DMS79 treated with DMSO at 0.1 percent for 48 hours (cell line): ENCODE measurements at regions not wholly inside any gene's neighbourhood (a gene's known extent, or its start where the extent isn't known, plus 50 kb on each side); places are given as distances from the start of the nearest gene placed in this dataset.
"Not testable (repeated sequence)": the region's sequence is repeated elsewhere in the genome, so short reads cannot be mapped to it uniquely, and the experiment has no call there.

ENCODE experiments used
- DNase-seq: peaks from one replicate; lab custom pipeline; 2025; lab: John Stamatoyannopoulos, UW

DNA sequence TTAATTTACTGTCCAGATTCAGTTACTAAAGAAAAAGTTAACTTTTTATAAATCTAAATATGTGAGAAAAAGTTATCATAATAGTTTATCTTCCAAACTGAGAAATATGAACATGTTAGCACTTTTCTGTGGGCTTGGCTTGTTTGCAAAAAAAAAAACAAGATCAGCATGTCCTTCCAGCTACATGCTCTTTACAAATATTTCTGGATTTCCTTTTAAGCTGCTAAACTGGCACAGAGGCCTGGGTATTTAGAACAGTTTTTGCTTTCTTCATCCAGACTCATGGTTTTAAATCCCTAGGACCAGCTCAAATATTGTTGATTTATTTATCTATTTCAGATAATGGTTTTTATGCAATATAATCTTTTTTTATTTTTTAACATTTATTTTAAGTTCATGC, 1444.5 kb upstream of the FLRT2 start:
- no peak for DNase-seq

DNA sequence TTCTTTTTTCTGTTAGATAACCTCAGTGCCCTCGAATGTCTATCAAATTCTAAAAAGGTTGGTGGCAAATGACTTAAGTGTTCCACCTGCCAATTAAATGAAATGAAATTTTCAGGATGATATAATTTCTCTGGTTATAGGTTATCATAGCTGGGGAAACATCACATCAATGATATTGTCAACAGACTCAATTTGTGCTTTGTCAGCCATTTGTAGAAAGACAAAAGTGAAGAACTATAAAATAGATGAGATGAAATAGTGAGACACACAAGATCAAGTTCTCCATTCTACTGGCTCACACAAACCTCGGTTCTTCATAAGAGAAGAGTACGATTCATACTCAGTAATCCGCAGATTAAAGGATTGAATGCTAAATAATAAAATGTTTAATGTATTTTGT, 1443.2 kb upstream of the FLRT2 start:
- no peak for DNase-seq

DNA sequence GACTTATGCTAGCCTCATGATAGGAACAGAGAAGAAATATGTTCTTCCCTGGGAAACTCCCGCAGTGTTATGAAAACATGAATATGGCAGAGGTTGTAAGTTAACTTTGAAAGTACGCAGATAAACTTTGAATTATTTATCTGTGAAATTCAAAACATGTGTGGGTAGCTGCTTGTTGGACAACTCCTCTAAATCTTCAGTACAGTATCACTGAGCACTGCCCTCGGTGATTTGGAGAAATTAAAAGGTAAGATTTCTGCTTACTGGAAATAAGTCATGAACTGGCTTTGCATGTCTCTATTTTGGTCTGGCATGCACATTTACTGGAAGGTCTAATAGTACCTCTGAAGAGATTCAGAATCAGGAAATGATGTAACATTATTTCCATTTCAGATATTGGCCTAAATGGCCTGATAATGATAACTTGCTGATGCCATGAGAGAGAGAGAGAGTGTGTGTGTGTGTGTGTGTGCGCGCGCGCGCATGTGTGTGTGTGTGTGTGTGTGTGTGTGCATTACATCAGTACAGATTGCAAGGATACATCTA, 1441.9 kb upstream of the FLRT2 start:
- DNase-seq: no peak

DNA sequence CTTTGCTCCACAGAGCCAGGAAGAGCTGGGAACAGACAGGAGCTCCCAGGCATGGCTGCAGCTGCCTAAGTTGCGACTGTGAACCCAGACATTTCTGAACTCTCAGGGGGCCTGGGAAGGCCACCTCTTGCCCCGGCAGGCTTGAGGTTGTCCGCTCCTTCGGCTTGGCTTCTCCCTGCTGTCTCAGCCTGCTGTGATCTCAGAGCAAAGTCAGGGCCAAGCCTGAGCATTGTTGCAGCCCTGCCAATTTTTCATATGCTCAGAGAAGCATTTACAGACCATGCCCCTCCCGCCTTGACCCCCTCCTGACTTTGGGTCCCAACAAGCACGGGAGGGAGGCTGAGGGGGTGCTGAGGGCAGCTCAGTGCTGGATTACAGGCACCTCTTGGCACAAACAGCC, 1439.1 kb upstream of the FLRT2 start:
- no peak for DNase-seq

DNA sequence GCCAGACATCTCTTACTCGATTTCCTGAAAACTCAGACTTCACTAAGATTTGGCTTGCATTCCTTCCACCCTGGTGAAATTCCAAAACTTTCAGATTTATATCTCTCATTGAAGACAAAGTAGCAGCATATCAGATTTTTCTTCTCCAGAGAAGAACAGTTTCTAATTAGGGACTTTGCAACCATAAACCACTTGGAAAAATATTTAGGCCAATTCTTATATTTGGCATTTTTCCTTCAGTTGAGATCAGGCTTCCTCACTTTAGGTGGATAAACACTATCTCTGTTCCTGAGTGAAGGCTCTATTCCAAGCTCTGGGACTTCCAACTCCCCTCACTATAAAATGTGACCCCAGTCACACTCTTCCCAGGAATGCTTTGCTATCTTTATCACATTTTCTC, 1434.3 kb upstream of the FLRT2 start:
- no peak for DNase-seq

DNA sequence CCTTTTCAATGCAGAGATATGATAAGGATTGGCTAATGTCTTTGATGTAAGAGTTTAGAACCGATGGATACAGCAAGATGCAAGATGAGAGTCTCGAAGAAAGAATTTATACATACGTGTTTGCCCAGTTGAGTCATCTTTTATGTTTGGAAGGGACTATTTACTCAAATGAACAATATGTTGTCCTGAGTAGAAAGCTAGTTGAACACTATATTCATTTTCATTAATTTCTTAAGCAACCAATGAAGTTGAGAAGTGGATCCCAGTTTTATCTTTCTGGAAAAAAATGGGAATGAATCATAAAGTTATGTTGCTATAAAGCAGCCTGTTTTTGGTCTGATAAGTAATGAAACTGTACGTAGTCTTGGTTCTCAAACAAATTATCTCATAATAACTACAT, 1431.7 kb upstream of the FLRT2 start:
- no peak for DNase-seq

DNA sequence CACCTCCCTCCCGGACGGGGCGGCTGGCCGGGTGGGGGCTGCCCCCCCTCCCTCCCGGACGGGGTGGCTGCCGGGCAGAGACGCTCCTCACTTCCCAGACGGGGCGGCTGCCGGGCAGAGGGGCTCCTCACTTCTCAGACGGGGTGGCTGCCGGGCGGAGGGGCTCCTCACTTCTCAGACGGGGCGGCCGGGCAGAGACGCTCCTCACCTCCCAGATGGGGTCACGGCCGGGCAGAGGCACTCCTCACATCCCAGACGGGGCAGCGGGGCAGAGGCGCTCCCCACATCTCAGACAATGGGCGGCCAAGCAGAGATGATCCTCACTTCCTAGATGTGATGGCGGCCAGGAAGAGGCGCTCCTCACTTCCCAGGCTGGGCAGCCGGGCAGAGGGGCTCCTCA, 1430.4 kb upstream of the FLRT2 start:
- not testable (repeated sequence) for DNase-seq

DNA sequence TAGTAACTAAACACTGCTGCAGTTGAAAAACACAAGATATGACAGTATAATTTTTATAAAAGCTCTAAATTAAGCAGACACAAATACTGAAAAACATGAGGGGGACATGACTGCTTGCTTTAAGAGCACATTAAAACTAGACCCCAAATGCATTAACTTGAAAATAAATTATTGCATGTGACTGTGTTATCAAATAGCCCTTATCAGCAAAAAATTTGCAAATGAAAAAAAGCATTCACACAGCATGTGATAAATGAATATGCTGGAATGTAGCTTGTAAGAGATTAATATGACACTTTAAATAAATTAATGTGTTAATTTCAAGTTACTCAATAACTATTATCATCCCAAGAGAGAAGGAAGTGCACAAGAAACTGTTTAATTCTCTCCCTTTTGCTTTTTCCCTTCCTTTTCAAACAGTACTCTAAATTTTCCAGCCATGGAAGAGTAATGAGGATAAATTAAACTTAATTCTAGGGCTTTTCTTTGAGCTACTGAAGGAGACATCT, 1422.1 kb upstream of the FLRT2 start:
- DNase-seq: no peak

DNA sequence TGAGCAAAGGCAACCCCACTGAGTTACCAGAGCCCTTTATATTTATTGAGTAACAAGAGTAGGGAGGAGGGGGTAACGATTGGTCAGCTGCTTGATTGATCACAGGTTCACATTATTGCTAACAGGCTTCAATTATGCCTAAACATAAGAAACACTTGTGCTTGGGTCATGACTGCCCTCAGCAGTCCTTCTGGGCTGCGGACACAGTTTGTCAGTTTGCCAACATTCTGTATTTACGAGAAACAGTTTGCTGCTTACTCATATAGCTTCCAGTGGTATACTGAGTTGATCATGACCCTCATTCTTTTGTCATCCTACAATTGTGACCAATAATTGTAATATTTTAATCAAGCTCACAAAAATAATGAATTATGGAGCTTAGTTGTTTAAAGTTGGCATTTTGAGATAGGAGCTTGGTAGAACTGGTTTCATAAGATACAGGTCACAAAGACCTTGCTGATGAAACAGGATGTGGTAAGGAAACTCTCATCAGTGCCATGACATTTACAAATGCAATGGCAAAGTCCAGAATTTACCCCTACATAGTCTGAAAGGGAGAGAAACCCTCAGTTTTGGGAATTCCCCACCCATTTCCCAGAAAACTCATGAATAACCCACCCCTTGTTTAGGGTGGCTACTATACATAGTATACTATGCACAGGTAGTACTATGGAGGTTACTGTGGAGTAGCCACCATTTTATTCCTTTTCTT, 1421.0 kb upstream of the FLRT2 start:
- DNase-seq: no peak

DNA sequence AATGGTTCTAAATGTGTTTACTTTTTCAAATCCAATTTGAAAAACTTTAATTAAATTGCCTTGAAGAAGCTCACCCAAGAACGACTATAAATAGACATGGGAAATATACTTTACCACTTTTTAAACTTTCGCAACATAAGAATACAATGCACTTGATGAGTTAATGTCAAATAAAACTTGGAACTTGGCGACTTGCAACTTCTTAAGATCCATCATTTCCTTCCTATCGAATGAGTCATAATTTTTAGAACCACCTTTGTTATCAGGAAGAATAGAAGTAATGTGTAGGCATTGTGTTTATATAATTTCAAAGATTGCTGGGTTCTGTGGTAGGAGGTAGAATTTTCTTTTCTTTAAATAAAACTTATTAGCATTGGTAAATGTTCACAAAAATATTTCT, 1417.4 kb upstream of the FLRT2 start:
- DNase-seq: no peak

DNA sequence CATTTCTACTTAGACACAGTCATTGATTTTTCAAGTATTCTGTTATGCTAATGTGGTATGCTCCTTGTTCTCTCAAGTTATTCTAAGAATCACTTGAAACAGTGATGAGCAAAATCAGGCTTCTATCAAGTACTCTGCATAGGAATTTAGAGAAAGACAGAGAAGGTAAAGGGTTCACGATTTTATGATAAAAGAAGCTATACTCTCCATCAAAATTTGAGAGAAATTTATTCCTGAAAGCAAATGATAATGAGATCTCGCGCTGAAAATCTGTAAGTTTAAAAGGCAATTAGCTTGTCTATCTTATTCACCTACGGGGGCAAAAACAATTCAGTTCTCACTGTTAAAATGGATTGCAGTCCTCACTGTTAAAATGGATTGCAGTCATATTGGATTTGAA, 1404.3 kb upstream of the FLRT2 start:
- no peak for DNase-seq

DNA sequence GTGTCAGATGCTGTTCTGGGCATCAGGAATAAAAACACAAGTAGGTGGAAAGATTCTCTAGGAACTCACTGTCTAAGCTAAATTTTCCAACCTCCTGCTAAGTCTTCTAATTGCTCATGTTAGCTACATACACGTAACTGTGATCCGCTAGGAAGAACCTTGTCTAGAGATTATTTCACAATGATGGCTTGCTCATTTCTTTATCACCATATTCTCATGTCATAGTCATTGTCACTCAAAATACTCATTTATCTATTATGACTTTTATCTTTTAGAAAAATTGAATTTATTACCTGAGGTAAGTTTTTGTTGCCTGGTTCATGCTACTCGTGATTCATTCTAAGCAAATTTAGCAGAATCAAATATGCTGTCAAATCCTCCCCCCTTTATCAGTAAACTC, 1402.4 kb upstream of the FLRT2 start:
- no peak for DNase-seq

DNA sequence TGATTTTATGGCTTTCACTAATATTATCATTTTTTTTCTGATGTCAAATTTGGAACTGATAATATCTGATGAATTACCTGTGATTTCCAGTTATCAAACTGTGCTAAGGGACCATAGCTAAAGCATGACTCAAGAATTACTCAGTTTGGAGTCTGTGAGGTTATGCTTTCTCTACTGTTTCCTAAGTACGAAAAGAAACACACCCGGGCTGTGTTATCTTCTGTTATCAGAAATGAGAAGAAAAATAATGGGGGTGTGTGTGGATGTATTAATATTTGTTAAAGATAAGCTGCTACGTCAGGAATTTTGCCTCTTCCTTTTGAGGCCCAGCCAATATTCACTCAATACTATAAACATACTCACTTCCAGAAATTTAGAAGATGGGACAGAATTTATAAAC, 1401.9 kb upstream of the FLRT2 start:
- DNase-seq: no peak

DNA sequence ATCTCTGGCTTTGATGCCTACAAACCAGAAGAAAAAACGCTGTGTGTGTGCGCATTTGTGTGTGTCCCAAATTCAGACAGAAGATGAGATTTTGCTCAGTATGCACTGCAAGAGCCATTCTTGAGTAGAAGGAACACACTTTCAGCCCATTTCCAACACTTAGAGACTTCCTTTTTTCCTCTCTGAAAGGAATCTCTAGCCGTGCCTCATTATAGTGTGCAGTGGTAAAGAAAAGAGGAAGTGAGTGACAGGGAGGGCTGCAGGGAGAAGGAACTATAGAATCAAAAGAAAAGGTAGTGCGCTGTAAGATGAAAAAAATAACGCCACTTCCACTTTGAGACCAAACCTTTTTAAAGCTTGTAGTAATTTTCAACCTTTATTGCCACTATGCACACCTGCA, 1400.9 kb upstream of the FLRT2 start:
- DNase-seq: no peak

DNA sequence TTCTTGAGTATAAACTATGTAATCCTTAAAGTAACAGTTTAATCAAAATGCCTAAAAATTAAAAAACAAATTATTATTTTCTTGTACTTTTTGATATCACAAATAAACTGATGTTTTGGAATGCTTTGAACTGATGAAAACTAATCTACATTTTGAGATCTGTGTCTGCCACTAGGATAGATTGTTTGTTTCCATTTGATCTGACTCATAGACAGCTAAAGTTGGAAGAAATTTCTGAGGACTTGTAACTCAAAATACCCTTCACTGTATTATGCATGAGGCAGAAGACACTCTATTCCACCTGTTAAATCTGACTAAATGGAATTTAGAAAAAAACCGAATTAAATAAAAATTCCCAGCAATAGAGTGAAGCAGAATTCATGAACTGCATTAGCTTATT, 1400.0 kb upstream of the FLRT2 start:
- no peak for DNase-seq

DNA sequence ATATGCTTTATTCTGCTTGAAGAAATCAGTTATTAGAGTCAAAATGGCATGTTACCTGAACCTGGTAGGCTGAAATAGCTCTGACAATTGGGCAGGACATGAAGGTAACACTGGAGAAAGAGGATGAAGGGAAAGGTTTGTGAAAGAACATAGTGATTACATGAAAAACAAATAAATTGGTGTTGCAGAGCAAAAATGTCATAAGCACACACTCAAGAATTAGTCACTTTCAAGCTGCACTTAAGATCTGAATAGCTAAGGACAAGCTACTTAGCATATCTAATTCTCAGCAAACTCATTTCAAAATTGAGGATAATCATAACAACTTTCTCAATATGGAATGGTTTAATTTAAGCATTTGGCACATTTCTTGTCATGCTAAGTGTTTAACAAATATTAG, 1398.0 kb upstream of the FLRT2 start:
- DNase-seq: no peak

DNA sequence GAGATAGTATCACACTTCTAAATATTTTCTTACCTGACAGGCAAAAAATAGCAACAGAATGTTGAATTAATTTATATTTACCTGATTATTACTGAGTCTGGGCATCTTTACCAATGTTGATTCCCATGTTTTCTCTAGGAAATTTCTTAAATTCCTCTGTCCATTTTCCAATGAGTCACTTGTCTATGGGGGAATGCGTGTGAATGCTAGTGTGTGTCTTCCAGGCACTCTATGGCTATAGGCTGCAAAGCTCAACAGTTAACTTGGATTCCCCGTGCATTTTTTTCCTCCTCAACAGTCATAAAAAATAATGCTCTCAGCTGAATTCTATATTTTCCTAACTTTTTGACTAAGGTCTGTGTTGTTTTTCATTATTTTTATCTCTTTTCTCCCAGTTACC, 1385.8 kb upstream of the FLRT2 start:
- no peak for DNase-seq

DNA sequence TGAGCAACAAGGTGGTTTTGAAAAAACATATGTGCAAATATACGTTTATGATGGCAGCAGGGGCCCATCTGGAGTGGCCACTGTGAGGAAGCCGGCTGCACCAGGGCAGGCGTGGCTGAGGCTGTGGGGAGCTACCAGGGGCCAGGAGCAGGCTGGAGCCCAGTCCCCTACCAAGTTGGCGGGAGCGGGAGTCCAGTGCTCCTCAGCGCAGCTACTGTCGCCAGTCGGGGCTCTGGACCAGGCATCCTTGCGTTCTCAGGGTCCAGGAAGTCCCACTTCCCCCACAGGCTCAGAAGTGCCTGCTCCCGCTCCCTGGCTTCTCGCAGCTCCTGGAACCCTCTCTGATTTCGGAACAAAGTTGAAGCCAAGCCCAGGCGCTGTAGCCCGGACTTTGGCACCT, 1377.5 kb upstream of the FLRT2 start:
- DNase-seq: no peak

DNA sequence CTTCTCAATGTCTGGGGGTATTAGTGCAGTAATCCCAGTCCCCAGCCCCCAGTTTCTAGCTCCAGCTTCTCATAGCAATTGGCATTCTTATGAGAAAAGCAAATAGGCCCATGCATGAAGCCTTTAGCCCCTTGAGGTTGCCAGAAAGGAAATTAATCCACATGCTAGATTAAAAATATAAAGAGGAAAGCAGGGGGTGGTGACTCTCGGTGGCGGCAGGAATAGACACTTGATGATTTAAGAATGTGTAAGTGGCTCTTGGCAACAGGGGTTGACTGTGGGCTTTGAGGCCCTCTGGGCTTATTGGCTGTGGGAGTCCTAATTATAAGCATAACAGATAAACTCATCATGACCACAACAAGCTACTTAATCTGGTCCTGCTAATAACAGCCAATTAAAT, 1367.3 kb upstream of the FLRT2 start:
- DNase-seq: peak; percentile 99

DNA sequence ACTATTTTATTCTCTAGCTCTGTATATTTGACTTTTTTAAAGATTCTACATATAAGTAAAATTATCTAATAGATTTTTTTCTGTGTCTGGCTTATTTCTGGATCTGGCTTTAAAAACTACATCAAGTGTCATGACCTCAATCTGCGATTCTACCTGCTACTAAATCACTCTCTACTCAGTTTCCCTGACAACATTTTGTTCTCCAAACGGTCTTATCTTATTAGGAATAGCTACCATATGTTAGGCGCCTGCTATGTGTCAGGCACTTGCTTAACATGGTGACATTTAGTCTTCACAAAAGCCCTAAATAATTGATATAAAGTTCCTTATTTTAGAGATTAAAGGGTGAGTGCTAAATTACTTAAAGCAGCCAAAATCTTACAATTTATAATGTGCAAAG, 1362.9 kb upstream of the FLRT2 start:
- DNase-seq: no peak

DNA sequence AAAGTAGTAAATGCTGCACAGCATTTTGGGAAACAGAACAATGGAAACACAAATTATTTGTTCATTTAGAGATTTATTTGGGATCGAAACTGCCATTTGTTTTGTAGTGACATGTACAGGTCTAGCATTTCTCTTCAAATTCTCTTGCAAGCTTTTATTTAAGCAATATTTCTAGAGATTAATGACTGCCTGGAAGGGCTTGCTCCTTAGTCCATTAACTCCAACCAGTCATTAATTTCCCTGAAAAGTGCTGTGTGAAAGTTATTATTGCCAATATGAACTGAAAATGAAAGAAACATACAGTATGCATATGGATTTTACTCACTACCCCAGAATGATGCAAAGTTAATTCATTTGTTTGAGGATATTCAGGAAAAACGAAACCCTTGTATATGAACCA, 1349.6 kb upstream of the FLRT2 start:
- no peak for DNase-seq

DNA sequence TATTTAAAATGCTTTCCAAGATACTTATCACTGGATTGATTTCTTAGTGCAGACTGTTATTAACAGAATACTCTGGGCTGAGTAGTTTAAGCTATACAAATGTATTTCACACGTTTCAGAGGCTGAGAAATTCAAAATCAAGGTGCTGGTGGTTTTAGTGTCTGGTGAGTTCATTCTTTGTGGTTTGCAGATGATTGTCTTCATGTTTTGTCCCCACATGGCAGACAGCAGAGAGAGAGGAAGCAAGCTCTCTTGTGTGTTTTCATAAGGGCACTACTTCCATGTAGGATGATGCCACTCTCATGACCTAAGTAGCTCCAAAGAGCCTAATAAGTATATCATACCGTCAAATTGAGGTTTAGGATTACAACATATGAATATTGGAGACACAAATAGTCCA, 1348.9 kb upstream of the FLRT2 start:
- DNase-seq: no peak

DNA sequence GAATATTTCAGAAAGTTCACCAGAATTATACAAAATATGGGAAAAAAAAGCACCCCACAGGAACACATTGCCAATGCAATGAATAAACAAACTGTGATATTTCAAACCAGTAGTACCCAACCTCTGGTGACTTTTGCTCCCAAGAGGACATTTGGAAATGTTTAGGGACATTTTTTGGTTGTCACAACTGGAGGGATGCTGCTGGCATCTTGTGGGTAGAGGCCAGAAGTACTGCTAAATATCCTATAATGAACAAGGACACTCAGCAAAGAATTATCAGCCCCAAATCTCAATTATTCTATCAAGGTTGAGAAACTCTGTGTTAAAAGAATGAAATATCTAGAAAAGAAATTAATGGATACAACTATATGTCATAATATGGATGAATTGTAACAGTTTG, 1334.4 kb upstream of the FLRT2 start:
- no peak for DNase-seq

DNA sequence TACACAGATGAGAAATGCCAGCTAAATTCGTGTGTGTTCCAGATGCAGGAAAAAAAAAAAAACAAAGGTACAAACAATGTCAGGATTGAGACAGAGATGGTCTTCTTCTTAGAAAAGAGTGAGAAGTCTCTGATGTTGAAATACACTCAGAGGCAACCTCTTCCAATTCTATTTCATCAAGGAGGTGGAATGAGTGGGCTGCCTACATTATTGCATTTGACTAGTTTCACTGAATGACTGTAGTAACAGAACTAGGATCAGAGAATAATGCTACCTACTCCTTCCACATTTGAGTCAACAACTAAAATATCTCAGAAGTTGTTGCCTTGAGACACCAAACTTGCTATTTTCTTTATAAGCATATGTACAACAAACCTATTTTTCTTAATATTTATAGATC, 1332.2 kb upstream of the FLRT2 start:
- DNase-seq: no peak
